Pons (tissue), 1 donor: ENCODE measurements at regions not wholly inside any gene's neighbourhood (a gene's known extent, or its start where the extent isn't known, plus 50 kb on each side); places are given as distances from the start of the nearest gene placed in this dataset.

Experiments used
- DNase-seq: peaks from one replicate; pipeline ENCODE4 v3.0.0-alpha.2; 2016; ENCODE audit warnings: low spot score

DNA sequence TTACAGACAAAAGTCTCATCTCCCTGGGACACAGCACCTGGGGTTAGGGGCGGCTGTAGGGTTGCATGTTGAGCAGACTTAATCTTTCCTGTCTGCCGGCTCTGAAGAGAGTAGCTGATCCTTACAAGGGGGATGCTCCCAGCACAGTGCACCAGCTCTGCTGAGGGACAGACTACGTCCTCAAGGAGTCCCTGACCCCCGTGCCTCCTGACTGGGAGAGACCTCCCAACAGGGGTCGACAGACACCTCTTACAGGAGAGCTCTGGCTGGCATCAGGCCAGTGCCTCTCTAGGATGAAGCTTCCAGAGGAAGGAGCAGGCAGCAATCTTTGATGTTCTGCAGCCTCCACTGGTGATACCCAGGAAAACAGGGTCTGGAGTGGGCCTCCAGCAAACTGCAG is 506.0 kb upstream of the FMR1 start:
- DNase-seq: no peak

DNA sequence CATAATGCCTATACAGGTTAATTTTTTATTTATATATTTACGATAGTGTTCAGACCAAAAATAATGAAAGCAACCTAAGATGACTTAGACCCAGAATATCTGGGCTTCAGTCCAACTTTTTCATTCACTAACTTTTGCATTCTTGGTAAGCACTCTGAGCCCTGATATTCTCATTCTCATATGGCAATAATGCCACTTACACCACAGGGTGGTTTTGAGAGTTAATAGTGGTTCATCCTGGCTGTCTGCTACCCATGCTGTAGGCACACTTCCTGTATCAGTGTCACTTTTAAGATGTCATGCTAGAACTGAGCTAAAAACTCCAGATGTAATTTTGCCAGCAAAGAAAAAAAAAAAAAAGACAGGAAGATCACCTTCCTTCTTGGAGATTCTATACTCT is 508.7 kb upstream of the FMR1 start:
- no peak for DNase-seq

DNA sequence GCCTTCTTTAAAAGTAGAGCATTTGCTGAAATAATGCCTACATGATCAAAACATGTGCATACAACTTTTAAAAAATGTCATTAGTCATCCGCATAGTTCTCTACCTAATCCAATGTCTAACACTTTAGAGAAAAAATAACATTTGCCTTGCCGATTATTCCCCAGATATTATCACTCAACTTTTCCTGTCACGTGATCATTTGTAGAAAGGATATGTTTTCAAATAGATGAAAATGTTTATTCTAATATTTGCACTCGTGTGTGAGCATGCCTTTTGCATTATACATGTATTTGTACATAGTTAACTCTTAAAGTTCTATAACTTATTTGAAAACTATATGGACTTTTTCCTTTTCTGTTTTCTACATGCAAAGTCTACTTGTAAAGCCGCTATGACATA is 533.0 kb upstream of the FMR1 start:
- no peak for DNase-seq

DNA sequence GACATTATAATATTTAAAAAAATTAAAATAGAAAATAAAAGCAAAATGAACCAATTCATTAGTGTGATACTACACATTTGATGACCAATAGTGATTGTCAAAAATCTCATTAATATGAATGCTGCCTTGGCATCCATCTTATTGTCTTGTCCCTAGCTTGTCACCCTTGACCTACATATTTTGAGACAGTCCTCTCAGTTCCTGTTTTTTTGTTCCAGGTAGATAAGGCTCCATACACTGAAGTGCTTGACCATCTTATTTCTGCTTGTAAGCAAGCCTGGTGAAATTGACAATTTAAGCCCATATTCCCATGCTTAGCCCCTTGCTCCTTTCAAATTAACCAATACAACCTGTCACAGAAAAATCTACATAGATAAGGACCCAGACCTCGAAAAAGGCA is 534.0 kb upstream of the FMR1 start:
- DNase-seq: no peak

DNA sequence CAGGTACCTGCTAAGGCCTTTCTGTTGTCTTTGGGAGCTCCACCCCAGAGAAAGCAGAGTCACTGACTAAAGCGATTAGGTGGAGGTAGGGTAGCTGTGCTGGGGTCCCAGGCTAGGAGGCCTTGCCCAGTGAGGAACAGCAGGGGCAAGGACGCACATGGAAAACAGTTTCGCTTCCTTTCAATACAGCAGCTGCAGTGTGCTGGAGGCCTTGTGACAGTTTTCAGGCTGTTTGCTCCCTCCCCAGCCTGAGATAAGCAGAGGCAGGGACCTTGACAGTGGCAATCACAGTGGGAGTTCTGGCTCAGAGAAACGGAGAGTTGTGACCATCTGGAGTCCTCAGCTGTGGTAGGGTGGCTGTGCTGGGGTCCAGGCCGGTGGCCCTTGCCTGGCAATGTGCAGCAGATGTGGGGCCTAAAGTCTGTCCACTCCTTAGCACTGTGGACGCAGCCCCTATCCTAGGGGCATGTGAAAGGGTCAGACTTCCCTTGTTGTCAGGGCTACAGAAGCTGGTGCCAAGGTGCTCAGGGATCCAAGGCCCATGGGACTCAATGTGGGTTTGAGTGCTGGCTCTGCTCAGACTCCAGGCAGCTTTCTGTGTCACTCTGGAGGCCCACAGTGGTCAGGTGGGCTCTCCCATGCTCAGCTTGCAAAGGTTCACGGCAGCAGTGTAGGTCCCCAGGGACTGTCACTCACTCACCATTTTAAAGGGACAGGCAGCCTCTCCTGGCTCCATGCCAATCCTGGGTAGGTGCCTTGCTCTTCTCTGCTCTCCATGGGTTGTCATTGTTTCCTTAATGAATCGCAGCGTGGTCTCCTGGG is 534.9 kb upstream of the FMR1 start:
- peak; percentile 0 for DNase-seq

DNA sequence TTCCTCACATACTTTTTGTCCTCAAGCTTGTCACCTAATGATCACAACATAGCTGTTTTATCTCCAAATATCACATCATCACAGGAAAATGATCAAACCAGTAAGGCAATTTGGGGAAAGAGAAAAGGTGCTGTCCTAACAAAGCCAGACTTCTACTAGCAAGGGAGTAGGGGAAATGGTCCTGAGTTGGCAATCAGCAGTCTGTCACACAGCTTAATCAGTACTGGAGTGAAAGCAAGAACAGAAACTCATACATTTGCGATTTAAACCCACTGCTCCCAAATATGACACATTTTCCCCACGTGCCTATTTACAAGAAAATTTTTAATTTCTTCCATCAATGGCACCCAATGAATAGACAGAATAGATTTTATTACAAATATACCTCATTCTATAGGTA is 546.8 kb upstream of the FMR1 start:
- no peak for DNase-seq

DNA sequence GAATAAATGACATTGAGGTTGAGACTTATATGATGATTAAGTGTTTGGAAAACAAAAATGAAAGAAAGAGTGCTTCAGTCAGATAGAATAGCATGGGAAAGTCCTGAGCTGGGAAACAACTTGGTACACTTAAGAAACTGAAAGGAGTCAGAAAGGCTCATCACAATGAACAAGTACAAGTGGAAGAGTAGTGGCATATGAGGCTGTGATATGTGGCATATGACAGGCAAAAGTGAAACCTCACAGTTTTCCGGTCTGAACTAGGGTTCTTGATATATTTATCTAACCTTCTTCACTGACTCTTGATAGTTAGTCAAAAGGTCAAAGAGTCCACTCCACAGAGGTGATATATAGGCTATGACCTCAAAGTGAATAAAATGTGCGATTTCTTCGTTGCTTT is 537.1 kb upstream of the CXorf51A start:
- no peak for DNase-seq

DNA sequence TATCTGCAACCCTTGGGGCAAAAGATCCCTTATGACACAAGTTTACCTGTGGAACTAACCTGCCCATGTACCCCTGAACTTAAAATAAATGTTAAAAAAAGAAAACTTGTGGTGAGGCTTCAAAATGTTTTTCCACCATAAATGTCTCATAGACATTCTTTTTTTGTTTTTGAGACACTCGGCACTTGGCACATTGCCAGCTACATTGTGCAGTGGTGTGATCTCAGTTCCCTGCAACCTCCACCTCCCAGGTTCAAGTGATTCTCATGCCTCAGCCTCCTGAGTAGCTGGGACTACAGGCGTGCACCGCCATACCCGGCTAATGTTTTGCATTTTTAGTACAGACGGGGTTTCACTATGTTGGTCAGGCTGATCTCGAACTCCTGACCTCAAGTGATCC is 528.9 kb upstream of the CXorf51A start:
- no peak for DNase-seq

DNA sequence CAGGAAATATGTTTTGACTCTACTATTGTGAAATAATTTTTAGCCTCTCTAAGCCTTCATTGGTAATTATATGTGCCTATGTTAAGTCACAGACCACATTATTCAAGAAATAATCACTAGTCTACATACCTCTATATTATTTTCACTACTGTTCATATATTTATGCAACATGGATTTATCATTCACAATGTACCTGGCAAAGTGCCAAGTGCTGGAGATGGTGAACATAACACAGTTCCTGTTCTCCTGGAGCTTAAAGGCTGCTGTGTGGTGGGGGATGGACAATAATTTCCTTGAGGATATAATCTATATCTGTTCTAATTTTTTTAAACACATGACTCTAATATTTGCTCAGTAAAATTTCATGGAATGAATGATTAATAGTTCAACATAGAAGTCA is 527.7 kb upstream of the CXorf51A start:
- no peak for DNase-seq

DNA sequence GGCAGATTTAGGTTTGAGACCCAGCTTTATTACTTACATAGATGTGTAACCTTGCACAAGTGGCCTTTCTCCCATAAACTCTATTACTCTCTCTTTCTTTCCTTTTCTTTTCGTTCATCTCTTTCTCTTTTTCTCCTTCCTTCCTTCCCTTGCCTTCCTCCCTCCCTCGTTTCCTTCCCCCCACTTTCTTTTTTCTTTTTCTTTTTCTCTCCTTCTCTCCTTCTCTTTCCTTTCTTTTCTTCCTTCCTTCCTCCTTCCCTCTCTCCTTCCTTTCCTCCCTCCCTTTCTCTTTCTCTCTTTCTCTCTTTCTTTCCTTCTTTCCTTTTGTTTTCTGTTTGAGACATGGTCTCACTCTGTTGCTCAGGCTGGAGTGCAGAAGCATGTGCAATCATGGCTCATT is 526.4 kb upstream of the CXorf51A start:
- no peak for DNase-seq

DNA sequence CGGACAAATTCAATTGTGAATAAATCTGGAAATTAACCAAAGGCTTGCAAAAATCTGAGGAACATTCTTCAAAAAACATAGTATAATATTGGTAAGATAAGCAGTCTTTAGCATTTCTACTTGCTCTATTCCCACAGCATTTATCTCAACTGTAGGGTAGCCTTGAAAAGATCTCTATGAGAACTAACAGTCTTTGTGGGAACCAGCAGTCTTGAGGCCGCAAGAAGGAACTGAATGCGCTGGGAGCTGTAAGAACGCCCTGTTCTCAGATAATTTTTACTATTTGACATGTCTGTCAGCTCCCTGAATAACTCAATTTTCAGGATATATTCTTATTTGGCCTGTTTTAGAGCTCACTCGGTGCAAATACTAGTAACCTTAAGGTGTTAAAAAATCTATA is 519.3 kb upstream of the CXorf51A start:
- no peak for DNase-seq

DNA sequence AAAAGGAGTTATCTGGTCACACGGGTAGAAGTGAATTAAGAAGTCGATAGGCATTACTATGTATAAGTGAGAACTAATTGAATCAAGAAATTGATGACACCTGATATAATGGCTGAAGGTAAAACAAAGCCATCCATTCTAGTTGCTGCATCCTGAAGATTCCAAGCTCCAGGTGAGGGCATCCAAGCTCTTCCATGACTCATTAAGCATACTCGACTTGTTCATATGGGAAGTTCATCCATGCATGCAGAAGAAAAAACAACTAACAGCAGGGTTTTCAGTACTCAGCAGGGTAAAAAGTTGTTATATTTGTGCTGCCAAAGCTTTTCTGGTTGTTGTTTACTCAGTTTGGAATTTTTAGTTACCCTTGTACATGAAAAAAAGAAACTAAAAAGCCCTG is 508.0 kb upstream of the CXorf51A start:
- no peak for DNase-seq

DNA sequence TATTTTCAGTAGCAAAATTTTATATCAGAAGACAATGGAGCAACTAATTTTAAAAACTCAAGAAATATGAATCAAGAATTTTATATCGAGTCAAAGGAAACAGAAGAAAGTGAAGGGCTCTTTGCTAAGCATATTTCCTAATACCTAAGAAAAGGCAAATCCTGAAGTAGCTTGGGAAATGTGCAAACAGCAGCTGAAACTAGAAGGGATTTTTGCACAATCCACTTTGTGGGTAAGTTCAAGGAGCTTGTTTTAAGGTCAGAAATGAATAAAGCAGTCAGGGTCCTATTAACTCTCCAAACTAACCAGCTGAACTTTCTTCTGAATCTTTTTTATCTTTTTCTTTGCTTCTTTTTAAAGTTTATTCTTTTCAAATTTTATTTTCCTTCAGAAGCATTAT is 500.9 kb upstream of the CXorf51A start:
- DNase-seq: no peak
